ENCODE measurements at regions not wholly inside any gene's neighbourhood (a gene's known extent, or its start where the extent isn't known, plus 50 kb on each side); places are given as distances from the start of the nearest gene placed in this dataset.

DNA sequence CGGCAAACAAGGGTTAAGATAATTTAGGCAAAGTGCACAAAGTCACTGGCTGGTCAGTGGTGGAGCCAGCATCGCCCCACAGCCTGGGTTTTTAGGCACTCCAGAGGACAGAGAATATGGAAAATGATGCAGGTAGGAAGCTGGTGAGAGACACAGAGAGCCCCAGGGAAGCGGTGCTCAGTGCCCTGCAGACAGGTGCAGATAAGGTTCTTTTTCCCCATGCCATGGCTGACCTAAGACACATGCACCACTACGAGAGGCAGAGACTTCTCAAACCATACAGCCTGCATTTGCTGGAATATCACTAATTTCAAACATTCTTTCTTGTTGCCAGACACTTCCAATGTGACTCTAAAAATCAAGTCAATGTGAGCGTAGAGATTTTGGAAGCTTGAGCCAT lies 205.7 kb upstream of the APCDD1 start:
- Histone ChIP-seq H3K4me2 (ENCODE audit: low read length) (no peak overlapping the region), H3K9me3 (ENCODE audit: control insufficient read depth in 1 of 2, insufficient read depth in 1 of 2, low read depth in 1 of 2, low read length in 2 of 2) (no peaks in the 10 kb centered on the region), H3K4me1 (ENCODE audit: control insufficient read depth in 1 of 2, insufficient read depth in 2 of 2, low read length in 2 of 2) (no peaks in the 10 kb centered on the region), H3K27me3 (ENCODE audit: insufficient read depth, low read length) (peaks cover 16% of the 10 kb centered on the region), H3K4me3 (replicated peaks in 1 of 2; ENCODE audit: low read depth in 1 of 2, low read length in 2 of 2) (no peak overlapping the region), H3K9ac (ENCODE audit: low read length) (no peak overlapping the region), H4K20me1 (ENCODE audit: insufficient read depth) (no peaks in the 10 kb centered on the region), H3K36me3 (ENCODE audit: control insufficient read depth in 1 of 2, insufficient read depth in 2 of 2, low read length in 2 of 2) (no peaks in the 10 kb centered on the region), H3K9me2 (ENCODE audit: insufficient read depth) (no peaks in the 10 kb centered on the region), H3K27ac (ENCODE audit: low read depth, low read length) (no peak overlapping the region), H2AFZ (ENCODE audit: low read depth, low read length, poor library complexity, severe bottlenecking) (no peak overlapping the region), H3K79me2 (ENCODE audit: insufficient read depth, low read length) (no peaks in the 10 kb centered on the region)
- ChIA-PET CTCF (no interaction called here), POLR2A (no interaction called here), RAD21 (ENCODE audit: low non-redundant PET in 1 of 2, low total read pairs in 2 of 2, uncharacterized antibody in 2 of 2, unreplicated experiment in 2 of 2) (no interaction called here)
- intact Hi-C loops (cut with micrococcal nuclease) = no loop called here
- DNase-seq (ENCODE audit: low read depth, low spot score) = no peak
- TF ChIP-seq YY1 (IDR thresholded peaks at IDR 0.05; ENCODE audit: extremely low read depth, insufficient replicate concordance, low read depth, low read length) (no peak), FOSL1 (IDR thresholded peaks at IDR 0.05; ENCODE audit: low read depth) (no peak), EZH2 (IDR thresholded peaks at IDR 0.05) (no peak), ZBTB33 (IDR thresholded peaks at IDR 0.05; ENCODE audit: extremely low read depth, insufficient replicate concordance, low read length) (no peak), SIN3A (IDR thresholded peaks at IDR 0.05; ENCODE audit: low read depth) (no peak), TCF7L2 (IDR thresholded peaks at IDR 0.05; ENCODE audit: borderline replicate concordance, extremely low read depth, insufficient read depth, insufficient read length) (no peak)
- ATAC-seq = no peak
- BruUV-seq (replicated peaks) = no TSS peak

DNA sequence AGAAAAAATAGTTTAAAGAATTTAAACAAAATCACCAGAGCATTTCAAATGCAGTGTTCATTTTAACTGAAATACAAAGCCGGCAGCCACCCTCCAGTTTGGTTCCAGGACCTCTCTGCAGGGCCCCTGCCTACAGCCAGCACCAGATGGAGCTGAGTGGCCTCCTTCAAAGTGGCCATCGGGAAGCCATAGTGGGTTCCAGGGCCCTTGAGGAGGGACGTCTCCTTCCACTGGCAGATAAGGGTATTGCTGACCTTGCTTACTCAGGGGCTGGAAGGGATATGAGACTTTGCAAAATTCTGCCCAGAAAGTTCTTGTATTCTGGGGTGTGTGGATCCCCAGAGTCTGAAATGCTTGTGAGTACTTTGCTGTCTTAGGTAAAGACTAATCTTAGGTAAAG lies 205.2 kb upstream of the APCDD1 start:
- no peak overlapping the region for H3K27ac ChIP-seq (ENCODE audit: low read depth, low read length)
- H3K27me3 ChIP-seq (ENCODE audit: insufficient read depth, low read length) = peaks cover 13% of the 10 kb centered on the region
- no peak overlapping the region for H3K4me2 ChIP-seq (ENCODE audit: low read length)
- intact Hi-C loops (cut with micrococcal nuclease) = no loop called here
- H2AFZ ChIP-seq (ENCODE audit: low read depth, low read length, poor library complexity, severe bottlenecking) = no peak overlapping the region
- no peak for TF ChIP-seq REST (IDR thresholded peaks at IDR 0.05; ENCODE audit: low read depth)
- TF ChIP-seq, protein P1, sequence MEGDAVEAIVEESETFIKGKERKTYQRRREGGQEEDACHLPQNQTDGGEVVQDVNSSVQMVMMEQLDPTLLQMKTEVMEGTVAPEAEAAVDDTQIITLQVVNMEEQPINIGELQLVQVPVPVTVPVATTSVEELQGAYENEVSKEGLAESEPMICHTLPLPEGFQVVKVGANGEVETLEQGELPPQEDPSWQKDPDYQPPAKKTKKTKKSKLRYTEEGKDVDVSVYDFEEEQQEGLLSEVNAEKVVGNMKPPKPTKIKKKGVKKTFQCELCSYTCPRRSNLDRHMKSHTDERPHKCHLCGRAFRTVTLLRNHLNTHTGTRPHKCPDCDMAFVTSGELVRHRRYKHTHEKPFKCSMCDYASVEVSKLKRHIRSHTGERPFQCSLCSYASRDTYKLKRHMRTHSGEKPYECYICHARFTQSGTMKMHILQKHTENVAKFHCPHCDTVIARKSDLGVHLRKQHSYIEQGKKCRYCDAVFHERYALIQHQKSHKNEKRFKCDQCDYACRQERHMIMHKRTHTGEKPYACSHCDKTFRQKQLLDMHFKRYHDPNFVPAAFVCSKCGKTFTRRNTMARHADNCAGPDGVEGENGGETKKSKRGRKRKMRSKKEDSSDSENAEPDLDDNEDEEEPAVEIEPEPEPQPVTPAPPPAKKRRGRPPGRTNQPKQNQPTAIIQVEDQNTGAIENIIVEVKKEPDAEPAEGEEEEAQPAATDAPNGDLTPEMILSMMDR (IDR thresholded peaks at IDR 0.05 in 2 of 3, conservative IDR thresholded peaks at IDR 0.05 in 1 of 3; ENCODE audit: borderline replicate concordance in 1 of 3, insufficient read depth in 1 of 3, low read depth in 2 of 3, low read length in 2 of 3) = peak in 2 of 3 experiments; percentile 16 to 20; a peak in 2 of 6 replicates
- no peak for TF ChIP-seq POLR2A (IDR thresholded peaks at IDR 0.05; ENCODE audit: borderline replicate concordance, extremely low read depth, insufficient read depth, insufficient read length)
- H3K4me1 ChIP-seq (ENCODE audit: control insufficient read depth in 1 of 2, insufficient read depth in 2 of 2, low read length in 2 of 2) = no peaks in the 10 kb centered on the region
- H3K9me3 ChIP-seq (ENCODE audit: control insufficient read depth in 1 of 2, insufficient read depth in 1 of 2, low read depth in 1 of 2, low read length in 2 of 2) = no peaks in the 10 kb centered on the region
- ChIA-PET CTCF (no interaction called here), RAD21 (ENCODE audit: low non-redundant PET in 1 of 2, low total read pairs in 2 of 2, uncharacterized antibody in 2 of 2, unreplicated experiment in 2 of 2) (no interaction called here), POLR2A (no interaction called here)
- H3K4me3 ChIP-seq (replicated peaks in 1 of 2; ENCODE audit: low read depth in 1 of 2, low read length in 2 of 2) = no peak overlapping the region
- no peaks in the 10 kb centered on the region for H3K79me2 ChIP-seq (ENCODE audit: insufficient read depth, low read length)
- H3K36me3 ChIP-seq (ENCODE audit: control insufficient read depth in 1 of 2, insufficient read depth in 2 of 2, low read length in 2 of 2) = no peaks in the 10 kb centered on the region
- no TSS peak for BruUV-seq (replicated peaks)
- ATAC-seq (peak; percentile 67; the same call in 1 of the 2 replicates), DNase-seq (ENCODE audit: low read depth, low spot score) (no peak)
- no peak overlapping the region for H3K9ac ChIP-seq (ENCODE audit: low read length)
- no peaks in the 10 kb centered on the region for H3K9me2 ChIP-seq (ENCODE audit: insufficient read depth)
- no peaks in the 10 kb centered on the region for H4K20me1 ChIP-seq (ENCODE audit: insufficient read depth)

Measured in HCT116 (cell line).